ENCODE measurements at regions not wholly inside any gene's neighbourhood (a gene's known extent, or its start where the extent isn't known, plus 50 kb on each side); places are given as distances from the start of the nearest gene placed in this dataset.

GRCh38 chr2:188894979-188895378 is 79.2 kb upstream of the COL3A1 start:
- no peak for TF ChIP-seq ZNF224 (CRISPR knock-in tag; IDR thresholded peaks at IDR 0.05)
- no peak for TF ChIP-seq ZFX (CRISPR knock-in tag; IDR thresholded peaks at IDR 0.05; ENCODE audit: low read depth)
- TF ChIP-seq ZNF710 (CRISPR knock-in tag; IDR thresholded peaks at IDR 0.05; ENCODE audit: borderline replicate concordance) = no peak
- TF ChIP-seq RXRA (CRISPR knock-in tag; IDR thresholded peaks at IDR 0.05) = no peak
- no peak for TF ChIP-seq HMG20A (CRISPR knock-in tag; IDR thresholded peaks at IDR 0.05; ENCODE audit: borderline replicate concordance)
